ENCODE measurements at regions not wholly inside any gene's neighbourhood (a gene's known extent, or its start where the extent isn't known, plus 50 kb on each side); places are given as distances from the start of the nearest gene placed in this dataset.

DNA sequence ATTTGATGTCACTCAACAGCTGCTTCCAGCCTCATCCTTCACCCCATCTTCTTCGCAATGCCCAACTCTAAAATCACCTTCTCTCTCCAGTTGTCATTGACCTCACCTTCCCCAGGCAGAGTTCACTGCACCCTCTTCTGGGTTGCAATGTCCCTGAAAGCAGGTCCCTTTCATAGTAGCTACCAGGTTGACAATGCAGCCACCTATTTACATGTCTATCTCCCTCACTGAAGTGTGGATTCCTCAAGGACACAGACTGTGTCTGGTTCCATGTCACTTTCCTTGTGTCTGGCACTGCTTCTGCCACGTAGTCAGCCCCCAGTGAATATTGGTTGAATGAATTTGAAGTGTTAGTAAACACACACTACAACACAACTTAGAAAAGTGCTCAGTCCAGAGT, 445.5 kb upstream of the WWC1 start:
- in situ Hi-C loops (cut with HindIII; ENCODE audit: extremely low pct_ligation_motif_present, low pct_unique_long_range_greater_than_20kb): no loop called here
- no peak overlapping the region for H3K4me2 ChIP-seq (ENCODE audit: low read depth, low read length)
- no peak overlapping the region for H2AFZ ChIP-seq (ENCODE audit: low read length)
- H3K4me1 ChIP-seq (ENCODE audit: insufficient read depth, low read length): no peaks in the 10 kb centered on the region
- no peaks in the 10 kb centered on the region for H3K79me2 ChIP-seq (ENCODE audit: insufficient read depth, low read length)
- DNase-seq (ENCODE audit: low spot score) (no peak), FAIRE-seq (no peak), ATAC-seq (no peak)
- intact Hi-C loops (cut with micrococcal nuclease; ENCODE audit: unreplicated experiment): no loop called here
- no peak overlapping the region for H3K27ac ChIP-seq (ENCODE audit: extremely low read length, insufficient read depth, low read length)
- no peaks in the 10 kb centered on the region for H4K20me1 ChIP-seq (ENCODE audit: insufficient read depth, low read length)
- no peaks in the 10 kb centered on the region for H3K36me3 ChIP-seq (replicated peaks in 1 of 2; ENCODE audit: control insufficient read depth in 1 of 2, insufficient read depth in 2 of 2, low read length in 2 of 2)
- 2% methylated on average over 2 of the region's 2 CpGs for WGBS (ENCODE audit: low lambda C conversion rate)
- POLR2A ChIA-PET: no interaction called here
- no peak overlapping the region for H3K9ac ChIP-seq (ENCODE audit: insufficient read depth, low read depth, low read length)
- no peaks in the 10 kb centered on the region for H3K9me3 ChIP-seq (ENCODE audit: low read length)
- no peak overlapping the region for H3K4me3 ChIP-seq (replicated peaks in 1 of 3; ENCODE audit: insufficient read depth in 1 of 3, low read depth in 2 of 3, low read length in 3 of 3)
- CTCF ChIA-PET (ENCODE audit: low intra/inter-chr PET ratio, low total read pairs): no interaction called here
- BruUV-seq (replicated peaks): no TSS peak
- no peak for TF ChIP-seq SMAD3 (CRISPR knock-in tag; IDR thresholded peaks at IDR 0.05)
- no peak for TF ChIP-seq SUZ12 (IDR thresholded peaks at IDR 0.05; ENCODE audit: low read depth, low read length)
- TF ChIP-seq, protein P1, sequence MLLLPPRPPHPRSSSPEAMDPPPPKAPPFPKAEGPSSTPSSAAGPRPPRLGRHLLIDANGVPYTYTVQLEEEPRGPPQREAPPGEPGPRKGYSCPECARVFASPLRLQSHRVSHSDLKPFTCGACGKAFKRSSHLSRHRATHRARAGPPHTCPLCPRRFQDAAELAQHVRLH (CRISPR knock-in tag; IDR thresholded peaks at IDR 0.05; ENCODE audit: borderline replicate concordance, low read depth): no peak
- TF ChIP-seq EZH2 (conservative IDR thresholded peaks at IDR 0.05; ENCODE audit: low read depth, low read length): no peak
- no peaks in the 10 kb centered on the region; a peak in 2 of 5 replicates for H3K27me3 ChIP-seq (ENCODE audit: control insufficient read depth in 1 of 2, insufficient read depth in 2 of 2, low read length in 2 of 2)

DNA sequence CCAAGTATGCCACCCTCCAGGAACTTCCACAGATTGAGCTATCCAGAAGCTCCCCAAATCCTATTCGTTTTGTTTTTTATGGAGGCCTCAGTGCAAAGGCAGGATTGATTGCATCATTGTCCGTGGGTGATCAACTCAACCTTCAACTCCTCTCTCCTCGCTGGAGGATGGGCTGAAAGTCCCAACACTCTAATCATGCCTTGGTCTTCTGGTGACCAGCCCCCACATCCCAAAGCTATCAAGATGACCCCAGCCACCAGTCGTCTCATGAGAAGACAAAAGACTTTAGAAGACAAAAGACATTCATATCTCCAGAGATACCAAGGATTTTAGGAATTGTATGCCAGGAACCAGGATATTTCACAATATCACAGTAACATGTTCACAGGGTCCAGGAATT, 441.6 kb upstream of the WWC1 start:
- 0% methylated on average over 4 of the region's 4 CpGs for WGBS (ENCODE audit: low lambda C conversion rate)
- Histone ChIP-seq H3K4me3 (replicated peaks in 1 of 3; ENCODE audit: insufficient read depth in 1 of 3, low read depth in 2 of 3, low read length in 3 of 3) (no peak overlapping the region), H3K9me3 (ENCODE audit: low read length) (no peaks in the 10 kb centered on the region), H3K9ac (ENCODE audit: insufficient read depth, low read depth, low read length) (no peak overlapping the region), H3K79me2 (ENCODE audit: insufficient read depth, low read length) (no peaks in the 10 kb centered on the region), H4K20me1 (ENCODE audit: insufficient read depth, low read length) (no peaks in the 10 kb centered on the region), H2AFZ (ENCODE audit: low read length) (no peak overlapping the region), H3K36me3 (replicated peaks in 1 of 2; ENCODE audit: control insufficient read depth in 1 of 2, insufficient read depth in 2 of 2, low read length in 2 of 2) (no peaks in the 10 kb centered on the region), H3K4me2 (ENCODE audit: low read depth, low read length) (no peak overlapping the region), H3K27me3 (ENCODE audit: control insufficient read depth in 1 of 2, insufficient read depth in 2 of 2, low read length in 2 of 2) (no peaks in the 10 kb centered on the region; a peak in 1 of 5 replicates), H3K27ac (ENCODE audit: extremely low read length, insufficient read depth, low read length) (no peak overlapping the region), H3K4me1 (ENCODE audit: insufficient read depth, low read length) (no peaks in the 10 kb centered on the region)
- intact Hi-C loops (cut with micrococcal nuclease; ENCODE audit: unreplicated experiment) (no loop called here), in situ Hi-C loops (cut with HindIII; ENCODE audit: extremely low pct_ligation_motif_present, low pct_unique_long_range_greater_than_20kb) (no loop called here)
- FAIRE-seq: no peak
- DNase-seq (ENCODE audit: low spot score): no peak
- POLR2A ChIA-PET: no interaction called here
- BruUV-seq (replicated peaks): no TSS peak
- TF ChIP-seq MAZ (IDR thresholded peaks at IDR 0.05; ENCODE audit: borderline replicate concordance, low read depth, low read length) (no peak), MAZ (CRISPR knock-in tag; IDR thresholded peaks at IDR 0.05; ENCODE audit: low read depth) (no peak), MEF2D (CRISPR knock-in tag; IDR thresholded peaks at IDR 0.05) (no peak), TBL1XR1 (IDR thresholded peaks at IDR 0.05; ENCODE audit: borderline replicate concordance, low read length, partially characterized antibody) (no peak), ZNF556 (CRISPR knock-in tag; IDR thresholded peaks at IDR 0.05; ENCODE audit: borderline replicate concordance) (no peak)
- TF ChIP-seq, protein P2, sequence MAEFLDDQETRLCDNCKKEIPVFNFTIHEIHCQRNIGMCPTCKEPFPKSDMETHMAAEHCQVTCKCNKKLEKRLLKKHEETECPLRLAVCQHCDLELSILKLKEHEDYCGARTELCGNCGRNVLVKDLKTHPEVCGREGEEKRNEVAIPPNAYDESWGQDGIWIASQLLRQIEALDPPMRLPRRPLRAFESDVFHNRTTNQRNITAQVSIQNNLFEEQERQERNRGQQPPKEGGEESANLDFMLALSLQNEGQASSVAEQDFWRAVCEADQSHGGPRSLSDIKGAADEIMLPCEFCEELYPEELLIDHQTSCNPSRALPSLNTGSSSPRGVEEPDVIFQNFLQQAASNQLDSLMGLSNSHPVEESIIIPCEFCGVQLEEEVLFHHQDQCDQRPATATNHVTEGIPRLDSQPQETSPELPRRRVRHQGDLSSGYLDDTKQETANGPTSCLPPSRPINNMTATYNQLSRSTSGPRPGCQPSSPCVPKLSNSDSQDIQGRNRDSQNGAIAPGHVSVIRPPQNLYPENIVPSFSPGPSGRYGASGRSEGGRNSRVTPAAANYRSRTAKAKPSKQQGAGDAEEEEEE (CRISPR knock-in tag; IDR thresholded peaks at IDR 0.05; ENCODE audit: borderline replicate concordance): no peak
- ATAC-seq: no peak
- CTCF ChIA-PET (ENCODE audit: low intra/inter-chr PET ratio, low total read pairs): no interaction called here
